ENCODE measurements at regions not wholly inside any gene's neighbourhood (a gene's known extent, or its start where the extent isn't known, plus 50 kb on each side); places are given as distances from the start of the nearest gene placed in this dataset.

DNA sequence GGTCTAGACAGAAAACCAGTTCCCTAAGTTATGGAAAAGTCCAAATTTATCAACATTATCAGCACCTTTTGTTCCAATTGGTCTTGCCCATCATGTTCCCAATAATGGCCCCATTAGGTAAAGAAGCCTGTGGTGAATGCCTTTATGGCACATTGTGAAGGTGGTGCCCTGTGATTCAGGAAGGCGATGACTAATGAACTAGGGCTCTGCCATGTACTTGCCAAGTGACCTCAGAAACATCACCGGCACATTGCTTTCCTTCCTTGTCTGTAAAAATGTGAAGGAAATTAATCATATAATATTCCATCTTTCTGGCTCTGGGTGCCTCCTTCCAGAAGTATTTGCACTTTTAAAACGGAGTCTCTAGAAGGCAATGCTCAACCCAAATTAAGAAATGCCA is 132.3 kb downstream of the UNC5CL start:
- DNase-seq: no peak

DNA sequence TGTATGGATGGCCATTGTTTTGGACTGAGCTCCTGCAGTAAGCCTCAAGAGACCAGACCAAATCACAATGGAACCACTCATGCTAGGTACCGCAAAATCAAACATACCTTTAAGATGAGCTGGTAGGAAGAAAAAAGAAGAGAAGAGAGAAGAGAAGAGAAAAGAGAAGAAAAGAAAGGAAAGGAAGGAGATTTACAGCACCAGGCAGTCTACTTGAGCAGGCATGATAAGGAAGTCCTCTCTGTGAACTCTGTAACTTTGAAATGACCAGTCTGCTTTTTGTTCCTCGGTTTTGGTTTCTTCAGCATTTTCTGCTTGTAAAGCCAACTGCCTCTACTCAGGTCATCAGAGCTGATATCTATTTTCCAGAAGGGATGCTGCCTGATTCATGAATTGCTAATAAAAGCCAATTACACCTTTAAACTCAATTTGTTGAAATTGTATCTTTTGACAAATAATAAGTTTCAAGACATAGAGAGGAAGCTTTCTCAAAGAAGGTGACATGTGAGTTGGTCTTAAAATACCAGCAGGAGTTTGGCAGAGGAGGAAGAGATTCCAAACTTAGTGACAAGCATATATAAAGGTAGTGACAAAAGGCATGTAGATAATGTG is 134.3 kb downstream of the UNC5CL start:
- DNase-seq: no peak

DNA sequence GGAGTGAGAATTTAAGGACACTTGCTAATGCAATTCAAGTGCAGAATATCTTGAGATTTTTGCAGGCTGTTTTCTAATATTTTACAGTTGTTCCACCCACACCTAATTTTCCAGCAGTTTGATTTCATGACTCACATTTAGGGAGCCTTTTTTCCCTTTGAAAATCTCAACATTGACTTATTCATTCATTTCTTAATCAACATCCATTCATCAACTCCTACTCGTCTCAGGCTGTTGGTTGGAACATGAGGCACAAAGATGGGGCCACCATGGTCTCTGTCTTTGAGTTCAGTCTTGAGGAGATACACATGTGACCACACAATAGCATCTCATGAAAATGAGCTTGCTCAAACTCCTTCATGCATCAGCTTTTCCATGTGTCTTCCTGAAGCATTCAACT is 135.6 kb downstream of the UNC5CL start:
- DNase-seq: no peak

DNA sequence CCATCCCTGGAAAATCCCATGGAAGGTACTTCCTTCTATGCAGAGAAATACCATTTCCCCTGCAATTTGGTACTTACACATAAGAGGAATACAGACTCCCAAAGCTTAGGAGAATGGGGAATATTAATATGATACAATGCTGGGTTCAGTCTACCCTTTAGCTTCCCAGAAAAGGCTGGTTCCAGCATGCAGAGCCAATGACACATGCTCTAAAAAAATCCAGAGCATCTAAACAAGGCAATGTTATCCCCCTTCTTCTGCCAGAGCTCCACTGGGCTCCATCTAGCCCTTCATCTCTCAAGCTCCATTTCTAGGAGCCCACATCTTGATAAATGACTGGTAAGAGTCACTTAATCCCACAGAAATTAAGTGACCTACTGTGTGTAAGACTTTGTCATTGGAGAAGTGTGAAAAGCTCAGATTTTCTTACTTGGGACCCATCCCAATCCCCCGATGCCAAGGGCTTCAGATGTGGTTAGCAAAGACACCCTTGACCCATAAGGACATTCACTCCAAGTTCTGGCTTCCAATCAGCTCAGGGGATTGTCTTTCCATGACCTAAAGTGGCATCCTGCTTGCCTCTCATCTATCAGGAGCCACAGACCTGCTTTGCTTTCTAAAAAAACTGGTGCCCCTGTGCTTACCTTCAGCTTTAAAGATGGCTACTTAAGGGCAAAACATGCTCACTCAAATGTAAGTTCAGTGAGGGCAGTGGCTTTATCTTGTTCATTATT is 137.5 kb downstream of the UNC5CL start:
- no peak for DNase-seq

DNA sequence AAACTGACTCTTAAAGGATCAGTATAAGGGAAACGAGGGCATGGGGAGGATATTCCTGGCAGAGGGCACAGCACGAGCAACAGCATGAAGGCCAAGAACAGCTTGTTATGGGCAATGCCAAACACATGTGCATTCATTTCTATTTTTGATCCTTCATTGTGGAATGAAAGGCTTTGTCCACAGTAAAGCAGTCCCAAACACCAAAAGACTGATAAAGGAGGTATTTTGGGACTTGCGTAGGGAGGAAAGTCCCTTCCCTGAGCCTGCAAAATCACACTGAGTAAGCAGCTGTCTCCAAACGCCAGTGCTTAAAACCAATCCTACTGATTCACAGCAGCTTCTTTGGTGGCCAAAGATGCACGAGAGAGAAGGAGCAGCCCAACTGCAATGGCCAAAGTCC is 138.2 kb downstream of the UNC5CL start:
- no peak for DNase-seq

DNA sequence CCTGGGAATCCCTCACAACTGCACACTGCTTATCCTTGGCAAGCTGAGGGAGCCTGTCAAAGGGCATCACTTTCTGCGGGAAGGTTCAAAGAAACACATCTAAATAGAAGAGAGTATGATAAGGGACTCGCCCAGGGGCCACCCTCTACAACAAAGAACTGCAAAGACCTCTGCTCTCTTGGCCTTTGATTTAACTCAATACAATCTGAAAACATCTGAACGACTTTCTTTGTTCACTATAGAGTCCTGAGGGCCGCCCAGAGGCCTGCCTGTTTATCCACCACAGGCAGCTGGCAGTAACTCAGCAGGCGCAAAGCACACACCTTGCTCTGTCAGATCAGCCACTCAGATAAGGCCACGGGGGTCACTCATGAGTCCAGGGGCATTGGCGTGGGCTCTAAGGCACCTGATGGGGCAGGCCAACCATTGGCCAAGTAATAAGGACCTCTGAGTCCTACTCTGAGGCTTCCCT is 139.3 kb downstream of the UNC5CL start:
- no peak for DNase-seq

DNA sequence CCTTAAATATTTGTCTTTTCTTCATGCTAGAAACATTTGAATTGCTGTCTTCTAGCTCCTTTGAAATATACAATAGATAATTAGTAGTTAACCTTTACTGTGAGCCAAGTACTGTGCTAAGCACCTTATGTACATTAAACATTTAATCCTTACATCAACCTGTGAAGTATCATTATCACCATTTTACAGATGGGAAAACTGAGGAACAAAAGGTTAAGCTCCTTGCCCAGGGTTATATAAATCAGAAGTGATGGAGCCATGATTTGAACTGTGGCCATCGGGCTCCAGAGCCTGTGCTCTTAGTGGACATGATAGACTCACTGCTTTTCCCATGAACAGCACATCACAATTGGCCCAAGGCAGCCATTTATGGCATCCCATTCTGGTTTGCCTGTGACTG is 140.9 kb downstream of the UNC5CL start:
- no peak for DNase-seq

DNA sequence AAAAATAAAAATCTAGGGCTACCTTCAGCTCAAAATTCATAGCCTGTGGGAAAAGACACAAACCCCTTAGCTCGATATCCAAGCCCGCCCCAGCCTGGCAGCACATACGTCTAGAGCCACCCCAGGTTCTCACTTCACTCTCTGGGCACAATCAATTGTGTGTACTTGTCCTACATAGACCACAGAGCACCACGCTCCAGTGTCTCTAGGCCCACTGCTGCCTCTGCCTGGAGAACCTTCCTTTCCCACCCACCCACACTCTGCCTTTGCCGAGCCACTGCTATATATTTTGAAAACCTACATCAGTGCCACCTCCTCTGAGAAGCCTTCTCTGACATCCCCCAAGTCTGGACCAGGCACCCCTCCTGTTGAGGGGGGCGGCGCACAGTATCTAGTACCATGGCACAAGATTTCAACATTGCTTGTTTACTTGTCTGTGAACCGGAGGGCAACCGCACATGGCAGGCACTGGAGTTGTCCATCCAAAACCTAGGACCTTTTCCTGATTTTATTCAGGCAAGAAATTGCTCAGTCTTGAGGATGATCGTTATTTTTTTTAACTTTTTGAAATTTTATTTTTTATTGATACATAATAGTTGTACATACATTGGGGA is 141.5 kb downstream of the UNC5CL start:
- no peak for DNase-seq

DNA sequence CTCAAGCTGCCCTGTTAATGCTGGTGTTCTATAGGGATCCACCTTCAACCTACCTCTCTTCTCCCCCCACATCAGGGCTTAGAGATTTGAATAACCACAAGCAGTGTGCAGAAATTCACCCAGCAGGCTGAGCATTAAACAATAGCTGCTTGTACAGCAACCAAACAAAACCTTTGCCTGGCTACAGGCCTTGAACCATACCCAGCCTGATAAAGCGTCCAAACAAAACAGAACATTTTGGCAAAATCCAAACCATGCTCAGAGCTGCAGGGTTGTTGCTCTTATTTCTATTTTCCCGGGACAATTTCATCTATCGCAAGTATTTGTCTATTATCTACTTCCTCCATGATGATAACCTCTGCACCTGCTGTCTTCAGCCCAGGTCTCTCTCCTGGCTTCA is 142.3 kb downstream of the UNC5CL start:
- no peak for DNase-seq

DNA sequence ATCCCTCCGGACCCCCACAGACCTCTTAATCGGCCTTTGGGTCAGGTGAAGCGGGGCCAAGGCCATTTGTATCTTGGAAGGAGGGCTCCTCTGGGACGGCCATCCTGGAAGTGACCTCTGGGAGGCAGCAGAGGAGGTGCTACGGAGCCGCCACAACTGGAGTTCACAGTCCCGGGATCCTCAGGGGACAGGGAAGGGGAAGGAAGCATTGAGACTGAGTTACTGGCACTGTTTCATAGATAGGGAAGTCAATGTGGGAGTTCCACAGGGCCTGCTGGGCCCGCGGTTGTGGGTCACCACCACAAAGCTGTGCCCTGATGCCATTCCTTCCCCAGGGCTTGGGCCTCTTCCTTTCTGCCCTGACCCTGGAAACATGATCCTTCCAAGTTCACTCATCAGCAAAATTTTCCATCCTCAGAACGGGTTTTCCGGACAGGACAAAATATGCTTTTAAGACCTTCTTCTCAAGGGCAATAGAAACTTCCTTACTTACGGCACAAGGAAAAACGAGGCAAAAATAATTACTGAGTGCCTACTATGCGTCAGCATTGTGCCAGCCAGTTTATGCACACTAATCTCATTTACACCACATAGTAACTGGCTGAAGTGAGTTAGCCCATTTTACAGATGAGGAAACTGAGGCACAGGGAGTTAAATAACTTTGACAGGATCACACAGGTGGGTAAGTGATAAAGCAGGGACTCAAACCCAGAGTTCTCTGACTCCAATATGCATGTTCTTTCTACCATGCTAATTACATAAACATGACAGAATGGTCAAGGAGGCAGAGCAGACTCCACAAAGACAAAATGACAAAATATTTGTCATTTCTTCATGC is 143.8 kb downstream of the UNC5CL start:
- DNase-seq: no peak

DNA sequence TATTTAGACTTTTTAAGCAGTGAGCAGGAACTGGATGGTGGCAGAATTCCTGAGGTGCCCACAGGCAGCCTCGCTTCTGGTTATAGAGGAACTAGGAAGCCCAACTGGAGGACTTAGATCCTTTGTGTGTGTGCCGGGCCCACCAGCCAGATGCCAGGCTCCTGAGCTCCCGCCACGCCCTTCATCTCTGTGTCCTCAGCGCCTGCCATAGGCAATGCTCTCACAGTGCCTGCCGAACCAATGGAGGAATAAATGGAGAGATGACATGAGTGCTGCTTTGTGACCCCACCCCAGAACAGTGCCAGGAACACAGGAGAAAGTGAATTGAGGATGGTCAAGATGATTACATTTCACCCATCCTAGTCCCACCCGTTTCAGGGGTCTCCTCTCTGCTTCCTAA is 146.0 kb downstream of the UNC5CL start:
- DNase-seq: no peak

DNA sequence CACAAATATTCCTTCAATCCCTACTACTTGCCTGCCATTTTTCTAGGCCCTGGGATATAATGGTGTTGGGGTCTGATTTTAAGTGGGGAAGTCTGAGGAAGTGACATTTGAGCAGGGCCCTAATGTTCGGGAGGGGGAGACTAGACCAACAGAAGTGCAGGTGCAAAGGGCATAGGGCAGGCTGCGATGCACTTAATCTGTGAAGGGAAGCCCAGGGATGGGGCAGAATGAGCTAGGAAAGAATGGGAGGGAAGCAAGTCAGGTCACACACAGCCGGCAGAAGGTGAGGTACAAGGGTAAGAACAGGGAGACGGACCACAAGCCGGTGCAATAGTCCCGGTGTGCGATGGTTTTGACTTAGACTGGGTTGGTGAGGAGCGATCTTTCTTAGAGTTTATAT is 146.8 kb downstream of the UNC5CL start:
- DNase-seq: no peak

DNA sequence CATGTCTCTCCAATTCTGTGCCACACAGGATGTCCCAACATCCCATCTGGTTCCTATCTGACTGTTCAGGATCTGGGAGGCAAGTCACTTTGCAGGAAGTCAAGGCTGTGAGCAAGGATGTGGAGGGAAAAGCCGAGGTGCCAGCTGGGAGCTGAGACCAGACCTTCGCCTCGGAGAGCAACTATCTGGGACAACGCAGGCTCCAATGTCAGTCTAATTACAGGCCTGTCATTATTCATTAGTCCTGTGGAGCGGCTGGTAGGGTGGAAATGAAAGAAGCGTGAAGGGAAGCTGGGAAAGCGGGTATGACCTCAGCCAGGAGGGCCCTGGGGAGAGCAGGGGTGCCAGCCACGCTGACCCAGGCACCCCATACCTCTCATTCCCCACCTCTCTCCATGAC is 147.3 kb downstream of the UNC5CL start:
- DNase-seq: no peak

DNA sequence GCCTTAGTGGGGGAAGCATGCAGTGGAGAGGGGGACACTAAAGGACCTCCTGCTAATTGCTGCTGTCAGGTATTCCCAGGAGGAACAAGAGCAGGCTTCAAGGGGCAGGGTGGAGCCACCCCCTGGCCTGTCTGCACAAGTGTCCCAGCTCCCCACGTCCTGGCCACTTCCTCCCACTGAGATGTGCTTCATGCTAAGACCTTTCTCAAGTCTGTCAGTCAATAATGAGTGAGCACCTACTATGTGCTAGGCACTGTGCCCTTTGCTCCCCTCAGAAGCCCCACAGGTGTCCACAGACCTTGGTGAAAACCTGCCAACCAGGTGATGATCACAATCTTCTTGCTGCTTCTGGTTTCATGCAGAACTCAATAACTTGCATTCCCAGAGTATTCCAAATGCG is 147.9 kb downstream of the UNC5CL start:
- no peak for DNase-seq

DNA sequence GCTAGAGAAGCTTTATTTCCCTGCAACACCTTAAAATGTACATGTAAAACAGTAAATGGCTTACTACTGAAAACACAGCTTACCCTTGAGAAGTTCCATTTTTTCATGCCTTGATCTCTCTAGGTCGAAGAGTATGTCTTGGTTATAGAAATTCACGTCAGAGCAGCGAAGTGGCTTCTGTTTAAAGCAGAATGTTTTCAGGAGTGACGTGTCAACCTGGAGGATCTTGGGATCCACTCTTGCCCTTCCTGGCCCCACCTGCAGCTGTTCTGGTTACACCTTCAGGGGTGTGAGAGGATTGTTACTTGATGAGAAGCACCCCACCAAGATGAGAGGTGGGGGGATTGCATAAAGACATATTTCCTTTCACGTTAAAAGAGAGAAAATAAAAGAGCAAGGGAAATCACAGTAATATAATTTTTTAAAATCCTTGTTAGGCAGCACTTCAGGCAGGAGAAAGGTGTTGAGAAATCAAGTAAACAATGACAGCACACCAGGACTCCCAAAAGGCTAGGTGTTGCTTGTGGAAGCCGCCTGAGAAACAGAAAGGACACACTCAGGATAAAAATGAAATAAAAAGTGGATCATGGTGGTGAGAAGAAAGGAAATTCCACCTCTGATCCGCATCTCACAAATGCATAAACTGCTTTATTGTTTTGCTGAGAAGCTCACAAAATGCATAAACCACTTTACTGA is 149.7 kb downstream of the UNC5CL start:
- DNase-seq: no peak

DNA sequence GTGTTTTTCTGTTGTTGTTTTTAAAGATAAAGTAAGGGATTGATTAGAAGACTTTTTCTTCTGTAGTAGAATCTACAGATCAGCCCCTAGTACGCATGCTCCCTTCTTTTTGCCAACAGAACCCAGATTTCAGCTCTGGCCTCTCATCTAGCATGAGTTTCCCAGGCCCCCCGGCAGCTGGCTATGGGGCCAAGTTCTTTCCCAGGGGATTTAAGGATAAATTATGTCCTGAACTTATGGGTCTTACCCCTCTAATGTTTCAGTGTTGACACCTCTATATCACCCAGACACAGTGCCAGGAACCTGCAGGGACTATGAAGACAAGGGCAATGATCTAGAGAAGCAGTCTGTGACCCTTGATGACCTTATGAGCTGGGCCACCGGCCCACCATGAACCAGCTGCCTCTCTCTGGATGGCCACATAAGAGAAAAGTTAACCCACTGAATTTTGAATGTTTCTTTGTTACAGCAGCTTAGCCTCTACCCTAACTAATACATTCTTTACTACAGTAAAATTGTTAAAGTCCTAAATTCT is 150.5 kb downstream of the UNC5CL start:
- no peak for DNase-seq

DNA sequence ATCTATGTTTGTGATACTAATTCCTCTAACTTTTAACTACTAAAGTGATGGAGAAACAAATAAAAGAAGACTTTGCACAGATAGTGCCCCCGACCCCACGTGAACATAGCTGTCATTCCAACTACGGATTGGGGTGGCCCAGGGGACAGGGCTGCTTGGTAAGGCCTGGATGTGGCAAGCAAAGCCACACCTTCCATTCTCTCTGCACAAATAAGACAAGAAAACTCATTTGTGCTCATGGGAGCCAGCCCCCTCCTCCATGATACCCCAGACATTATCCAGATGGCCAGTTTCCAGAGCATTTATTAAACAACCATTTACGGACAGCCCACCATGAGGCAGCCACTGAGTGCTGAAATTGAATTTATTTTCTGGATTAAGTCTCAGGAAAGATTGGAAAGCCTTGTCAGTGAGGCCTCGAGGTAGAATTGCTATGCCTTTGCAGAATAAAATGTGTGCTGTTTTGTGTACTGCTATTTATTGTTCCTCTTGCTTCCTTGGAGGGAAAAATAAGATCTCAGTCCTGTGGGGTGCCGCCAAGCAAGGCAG is 151.2 kb downstream of the UNC5CL start:
- DNase-seq: no peak

DNA sequence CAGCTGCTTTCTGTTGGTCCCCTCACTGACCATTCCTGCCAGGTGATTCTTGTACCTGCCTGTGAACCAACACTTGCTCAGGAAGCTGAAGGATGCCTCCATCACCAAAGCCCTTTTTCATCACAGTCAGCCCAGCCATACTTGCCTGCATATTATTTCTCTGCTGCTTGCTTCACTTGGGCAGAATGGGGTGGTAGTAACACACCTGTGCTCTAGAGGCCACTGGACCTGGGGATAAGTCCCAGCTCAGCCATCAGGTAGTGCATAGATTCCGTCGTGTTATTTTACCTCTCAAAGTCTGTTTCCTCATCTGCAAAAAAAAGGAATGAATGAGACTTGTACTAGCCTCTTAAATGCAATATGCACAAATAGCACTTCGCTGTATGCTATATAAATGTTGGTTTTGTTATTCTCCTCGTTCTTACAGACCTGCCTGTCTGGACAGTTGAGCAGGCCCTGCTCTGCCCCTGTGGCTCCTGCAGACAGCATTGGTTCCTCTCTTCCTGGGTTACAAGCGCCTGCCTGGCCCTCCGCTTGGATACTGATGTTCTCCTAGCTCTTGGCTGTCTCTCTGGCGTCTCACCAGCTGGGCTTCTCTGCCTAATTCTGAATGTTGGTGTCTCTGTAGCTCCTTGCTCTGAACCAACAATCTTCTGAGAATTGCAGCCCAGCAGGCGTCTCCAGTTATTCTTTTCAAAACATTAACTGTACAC is 151.8 kb downstream of the UNC5CL start:
- DNase-seq: no peak

DNA sequence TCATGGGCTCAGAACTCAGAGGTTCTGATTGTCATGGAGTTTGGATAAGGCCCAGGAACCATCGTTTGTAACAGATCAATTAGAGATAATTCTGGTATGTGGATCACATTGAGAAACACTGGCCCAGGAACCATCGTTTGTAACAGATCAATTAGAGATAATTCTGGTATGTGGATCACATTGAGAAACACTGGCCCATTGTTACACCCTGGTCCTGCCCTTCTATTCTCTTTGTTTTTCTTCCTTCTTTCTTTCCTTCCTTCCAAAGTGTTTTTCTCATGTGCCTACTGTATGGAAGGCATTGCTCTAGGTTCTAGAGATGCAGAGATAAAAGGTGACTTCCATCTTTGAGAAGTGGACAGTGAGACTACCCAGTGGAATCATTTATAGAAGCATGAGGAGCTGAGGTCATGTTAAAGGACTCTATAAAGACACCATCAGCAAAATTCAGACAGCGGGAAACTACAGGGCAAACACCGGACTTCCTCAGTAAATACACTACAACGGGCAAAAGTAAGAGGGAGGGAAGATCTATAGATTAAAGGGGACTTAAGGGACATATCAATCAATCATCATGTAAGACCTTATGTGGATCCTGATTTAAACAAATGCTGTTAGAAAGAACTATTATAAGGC is 153.8 kb downstream of the UNC5CL start:
- DNase-seq: no peak

DNA sequence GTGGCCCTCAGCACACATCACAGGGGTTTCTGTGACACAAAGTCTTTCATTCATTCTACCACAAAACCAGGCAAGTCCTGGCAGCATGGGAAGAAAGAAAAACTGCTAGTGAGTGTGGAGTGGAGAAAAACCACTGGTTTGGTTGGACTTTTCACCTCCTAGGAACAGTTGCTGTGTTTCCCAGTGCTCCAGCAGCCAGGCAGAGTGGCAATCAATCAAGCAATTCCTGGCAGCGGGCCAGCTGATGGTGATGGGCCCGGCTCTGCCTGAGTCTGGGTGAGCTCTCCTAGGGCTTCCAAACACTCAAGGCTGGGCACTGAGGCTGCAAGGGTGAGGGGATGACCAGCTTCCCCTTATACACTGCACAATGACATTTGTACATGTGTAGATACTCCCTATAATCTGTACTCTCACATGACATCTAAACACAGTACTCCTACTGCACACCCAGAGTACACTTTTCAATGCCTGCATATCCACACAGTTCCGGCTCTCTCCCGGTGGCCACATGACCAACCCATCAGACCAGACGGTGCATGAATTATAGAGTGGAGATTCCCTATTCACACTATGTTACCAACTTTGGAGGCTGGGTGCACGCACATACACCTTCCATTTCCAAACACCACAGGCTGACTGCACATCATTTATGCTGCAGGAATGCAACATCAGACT is 156.6 kb downstream of the UNC5CL start:
- no peak for DNase-seq
